Ascending aorta (tissue), 2 donors: ENCODE measurements at regions not wholly inside any gene's neighbourhood (a gene's known extent, or its start where the extent isn't known, plus 50 kb on each side); places are given as distances from the start of the nearest gene placed in this dataset.

ENCODE experiments used
- DNase-seq, 2 donors: peaks; one replicate each; pipeline ENCODE4 v3.0.0-alpha.2; 2019; ENCODE audit warnings: low spot score in 2 of 2
- H3K27ac ChIP-seq, 2 donors: fragments of 200-600 bp; sonication (generic); one replicate each; pipeline ENCODE4 v1.5.1; 2016 to 2017; ENCODE audit warnings: mild to moderate bottlenecking in 1 of 2
- H3K27me3 ChIP-seq: fragments of 200-600 bp; sonication (generic); one replicate; pipeline ENCODE4 v1.5.1; 2017
- H3K36me3 ChIP-seq, 2 donors: fragments of 200-600 bp; sonication (generic); one replicate each; pipeline ENCODE4 v1.5.1; 2016
- H3K4me1 ChIP-seq, 2 donors: fragments of 200-600 bp; sonication (generic); one replicate each; pipeline ENCODE4 v1.5.1; 2016 to 2017; ENCODE audit warnings: mild to moderate bottlenecking in 1 of 2
- H3K4me3 ChIP-seq, 2 donors: fragments of 200-600 bp; sonication (generic); one replicate each; pipeline ENCODE4 v1.5.1; 2016 to 2017; ENCODE audit warnings: mild to moderate bottlenecking in 1 of 2
- H3K9me3 ChIP-seq, 2 donors: fragments of 200-600 bp; sonication (generic); one replicate each; pipeline ENCODE4 v1.5.1; 2016
- intact Hi-C: fragments of 100-400 bp; cut with DNase I; formaldehyde crosslinking; loops from one replicate; pipeline ENCODE4 v1.15.1; 2023
- TF ChIP-seq, protein P1 (sequence below), 3 experiments: fragments of 200-600 bp in 2 of 3; fragments of 450-650 bp in 1 of 3; sonication (generic) in 2 of 3; IDR thresholded peaks; one replicate each; pipeline ENCODE4 v1.5.1; 2016 to 2019; ENCODE audit warnings: antibody characterized with exemption in 3 of 3, mild to moderate bottlenecking in 1 of 3, moderate library complexity in 1 of 3

DNA sequence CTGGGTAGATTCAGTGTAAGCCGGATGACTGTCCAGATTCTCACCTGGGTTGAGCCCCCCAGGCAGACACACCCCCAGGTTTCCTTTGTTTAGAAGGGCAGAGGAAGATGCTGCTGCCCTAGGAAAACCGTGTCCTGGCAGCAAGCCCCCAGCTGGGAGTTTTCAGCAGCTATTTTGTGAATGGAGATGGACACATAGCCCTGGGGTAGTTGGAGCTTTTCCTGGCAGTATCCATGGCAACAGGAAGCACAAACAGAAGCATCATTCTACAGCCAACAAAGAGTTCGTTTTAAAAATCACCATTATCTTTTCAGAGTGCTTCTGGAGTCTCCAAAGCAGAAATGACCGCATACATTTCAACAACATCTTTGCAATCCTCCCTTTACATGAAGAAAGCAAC is 245.5 kb downstream of the BRD1 start:
- DNase-seq = no peak
- H3K27ac ChIP-seq = no peak overlapping the region
- H3K36me3 ChIP-seq = no peaks in the 10 kb centered on the region
- no peaks in the 10 kb centered on the region for H3K9me3 ChIP-seq
- no peaks in the 10 kb centered on the region for H3K4me1 ChIP-seq
- no peaks in the 10 kb centered on the region for H3K27me3 ChIP-seq
- intact Hi-C loops = no loop called here
- H3K4me3 ChIP-seq = no peak overlapping the region
- TF ChIP-seq, protein P1, sequence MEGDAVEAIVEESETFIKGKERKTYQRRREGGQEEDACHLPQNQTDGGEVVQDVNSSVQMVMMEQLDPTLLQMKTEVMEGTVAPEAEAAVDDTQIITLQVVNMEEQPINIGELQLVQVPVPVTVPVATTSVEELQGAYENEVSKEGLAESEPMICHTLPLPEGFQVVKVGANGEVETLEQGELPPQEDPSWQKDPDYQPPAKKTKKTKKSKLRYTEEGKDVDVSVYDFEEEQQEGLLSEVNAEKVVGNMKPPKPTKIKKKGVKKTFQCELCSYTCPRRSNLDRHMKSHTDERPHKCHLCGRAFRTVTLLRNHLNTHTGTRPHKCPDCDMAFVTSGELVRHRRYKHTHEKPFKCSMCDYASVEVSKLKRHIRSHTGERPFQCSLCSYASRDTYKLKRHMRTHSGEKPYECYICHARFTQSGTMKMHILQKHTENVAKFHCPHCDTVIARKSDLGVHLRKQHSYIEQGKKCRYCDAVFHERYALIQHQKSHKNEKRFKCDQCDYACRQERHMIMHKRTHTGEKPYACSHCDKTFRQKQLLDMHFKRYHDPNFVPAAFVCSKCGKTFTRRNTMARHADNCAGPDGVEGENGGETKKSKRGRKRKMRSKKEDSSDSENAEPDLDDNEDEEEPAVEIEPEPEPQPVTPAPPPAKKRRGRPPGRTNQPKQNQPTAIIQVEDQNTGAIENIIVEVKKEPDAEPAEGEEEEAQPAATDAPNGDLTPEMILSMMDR (IDR thresholded peaks at IDR 0.05) = no peak

DNA sequence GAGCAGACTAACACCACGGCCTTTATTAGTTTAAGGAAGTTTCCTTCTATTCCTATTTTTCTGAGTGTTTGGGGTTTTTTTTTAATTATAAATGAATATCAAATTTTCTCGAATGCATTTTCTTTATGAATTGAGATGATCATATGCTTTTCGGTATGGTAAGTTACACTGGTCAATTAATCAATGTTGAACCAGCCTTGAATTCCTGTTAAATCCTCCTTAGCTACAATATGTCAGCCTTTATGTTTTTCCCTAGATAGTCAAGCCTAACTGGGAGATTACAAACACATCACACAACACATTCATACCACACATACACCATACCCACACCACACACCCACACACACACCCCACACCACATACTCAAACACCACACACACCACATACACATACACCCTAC is 247.6 kb downstream of the BRD1 start:
- Histone ChIP-seq H3K4me1 (no peaks in the 10 kb centered on the region), H3K36me3 (no peaks in the 10 kb centered on the region), H3K27me3 (no peaks in the 10 kb centered on the region), H3K27ac (no peak overlapping the region), H3K4me3 (no peak overlapping the region), H3K9me3 (no peaks in the 10 kb centered on the region)
- DNase-seq = no peak
- TF ChIP-seq, protein P1 (IDR thresholded peaks at IDR 0.05) = no peak
- intact Hi-C loops = no loop called here

DNA sequence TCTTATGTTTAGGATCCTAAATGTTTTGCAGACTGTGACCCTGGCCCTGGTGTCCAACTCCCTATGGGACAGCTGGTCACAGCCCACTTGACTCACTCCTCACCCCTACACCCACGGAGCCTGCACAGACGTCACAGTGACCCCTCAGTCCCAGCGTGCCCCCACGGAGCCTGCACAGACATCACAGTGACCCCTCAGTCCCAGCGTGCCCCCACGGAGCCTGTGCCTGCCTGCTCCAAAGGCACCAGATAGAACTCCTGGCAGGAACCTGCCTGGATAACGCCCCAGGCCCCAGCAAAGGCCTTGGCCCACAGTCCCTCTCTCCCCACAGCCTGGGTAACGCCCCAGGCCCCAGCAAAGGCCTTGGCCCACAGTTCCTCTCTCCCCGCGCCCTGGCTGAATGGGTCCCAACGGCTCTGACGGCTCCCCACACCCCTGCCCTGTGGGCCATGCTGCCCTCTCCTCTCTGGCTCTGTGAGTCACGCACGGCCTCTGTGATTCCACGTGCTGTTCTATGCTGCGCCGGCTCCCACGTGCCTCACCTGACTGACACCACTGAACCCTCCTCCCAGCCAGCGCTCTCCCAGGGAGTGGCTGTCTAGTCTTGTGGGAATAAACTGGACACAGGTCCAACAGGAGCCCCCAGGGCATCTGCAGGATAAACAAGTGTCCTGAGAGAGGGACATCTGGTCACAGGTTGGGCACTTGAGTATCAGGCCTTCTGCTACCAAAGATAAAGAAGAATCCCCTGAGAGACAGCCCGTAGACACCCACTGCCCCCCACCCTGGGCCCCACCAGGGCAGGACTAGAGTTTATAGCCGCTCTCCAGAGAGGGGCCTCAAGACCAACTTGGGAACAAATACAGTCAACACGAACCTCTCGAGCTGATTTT is 250.3 kb downstream of the BRD1 start:
- Histone ChIP-seq H3K36me3 (no peaks in the 10 kb centered on the region), H3K4me1 (no peaks in the 10 kb centered on the region), H3K9me3 (no peaks in the 10 kb centered on the region), H3K27me3 (no peaks in the 10 kb centered on the region), H3K27ac (no peak overlapping the region), H3K4me3 (no peak overlapping the region)
- DNase-seq = peak in 1 of 2 donors; percentile 50
- TF ChIP-seq, protein P1 (IDR thresholded peaks at IDR 0.05) = no peak
- intact Hi-C loops = no loop called here

DNA sequence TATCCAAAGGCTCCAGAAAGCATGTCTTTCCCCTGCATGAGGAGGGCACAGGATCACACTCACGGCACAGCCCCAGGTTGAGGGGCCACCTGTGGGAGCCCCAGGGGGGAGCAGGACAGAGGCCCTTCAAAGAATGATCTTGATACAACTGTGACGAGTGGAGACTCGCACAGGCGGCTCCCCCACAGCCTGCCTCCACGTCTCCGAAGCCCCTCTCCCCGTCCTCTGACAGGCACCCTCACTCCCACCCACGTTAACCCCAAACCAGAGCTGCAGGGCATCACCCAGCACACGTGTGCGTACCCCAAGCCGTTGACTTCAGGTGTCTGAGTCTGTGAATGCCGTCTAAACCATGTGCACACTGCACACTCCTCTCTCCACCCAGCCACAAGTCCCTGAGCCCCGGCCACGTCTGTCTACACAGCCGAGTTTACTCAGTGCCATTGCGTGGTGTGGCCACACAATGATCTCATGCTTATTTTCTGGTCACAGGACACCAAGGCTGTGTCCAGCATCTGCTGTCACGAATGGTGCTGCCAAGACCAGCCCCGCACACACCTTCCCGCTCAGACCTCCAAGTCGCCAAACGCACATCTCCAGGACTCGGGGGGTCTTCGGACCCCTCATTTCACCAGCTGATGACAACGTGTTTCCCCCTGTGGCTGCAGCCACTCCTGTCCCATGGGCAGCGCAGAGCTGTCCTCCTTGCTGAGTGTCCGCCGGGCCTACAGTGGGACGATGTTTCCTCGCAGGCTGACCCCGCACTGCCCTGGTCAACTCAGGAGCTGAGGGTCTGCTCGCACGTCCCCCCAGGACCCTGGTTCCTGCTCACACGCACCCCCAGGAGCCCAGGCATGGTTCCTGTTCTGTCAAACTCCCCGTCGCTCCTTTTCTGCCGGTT is 251.2 kb downstream of the BRD1 start:
- TF ChIP-seq, protein P1 (IDR thresholded peaks at IDR 0.05) = no peak
- Histone ChIP-seq H3K4me1 (no peaks in the 10 kb centered on the region), H3K27ac (peak overlapping the region in 1 of 2 donors; percentile 40), H3K36me3 (no peaks in the 10 kb centered on the region), H3K9me3 (no peaks in the 10 kb centered on the region), H3K27me3 (no peaks in the 10 kb centered on the region), H3K4me3 (no peak overlapping the region)
- peak in 1 of 2 donors; percentile 27 for DNase-seq
- intact Hi-C loops = no loop called here

DNA sequence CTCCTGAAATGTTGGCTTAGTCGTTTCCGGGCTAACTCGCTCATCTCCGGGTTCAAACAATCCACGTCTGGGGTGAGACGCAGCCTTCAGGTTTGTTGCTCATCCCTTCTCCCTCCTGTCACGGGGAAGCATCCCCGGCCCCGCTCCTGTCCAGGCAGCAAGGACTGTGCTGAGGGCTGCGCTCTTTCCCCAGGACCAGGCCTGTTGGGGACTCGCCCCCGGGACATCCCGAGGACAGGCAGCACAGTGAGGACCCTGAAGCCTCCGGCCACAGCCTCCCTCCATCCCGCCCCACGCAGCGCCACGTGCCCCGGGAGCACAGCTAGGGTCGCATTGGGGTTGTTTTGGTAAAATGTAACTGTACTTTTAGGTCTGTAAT is 252.0 kb downstream of the BRD1 start:
- TF ChIP-seq, protein P1 (IDR thresholded peaks at IDR 0.05) = no peak
- H3K27ac ChIP-seq = peak overlapping the region in 1 of 2 donors; percentile 40
- DNase-seq = peak in 1 of 2 donors; percentile 52
- H3K27me3 ChIP-seq = no peaks in the 10 kb centered on the region
- no peaks in the 10 kb centered on the region for H3K36me3 ChIP-seq
- intact Hi-C loops = no loop called here
- no peaks in the 10 kb centered on the region for H3K4me1 ChIP-seq
- no peak overlapping the region for H3K4me3 ChIP-seq
- no peaks in the 10 kb centered on the region for H3K9me3 ChIP-seq
